HG03025 (cell line): ENCODE measurements at regions not wholly inside any gene's neighbourhood (a gene's known extent, or its start where the extent isn't known, plus 50 kb on each side); places are given as distances from the start of the nearest gene placed in this dataset.
"Not testable (repeated sequence)": the region's sequence is repeated elsewhere in the genome, so short reads cannot be mapped to it uniquely, and the experiment has no call there.

Experiments
- ATAC-seq: cut with Tn5 transposase; IDR thresholded peaks from one replicate; pipeline ENCODE4 v1.9.1; 2021; ENCODE audit warnings: mild to moderate bottlenecking, moderate library complexity; ENCODE audit not compliant: unreplicated experiment, low FRiP score

DNA sequence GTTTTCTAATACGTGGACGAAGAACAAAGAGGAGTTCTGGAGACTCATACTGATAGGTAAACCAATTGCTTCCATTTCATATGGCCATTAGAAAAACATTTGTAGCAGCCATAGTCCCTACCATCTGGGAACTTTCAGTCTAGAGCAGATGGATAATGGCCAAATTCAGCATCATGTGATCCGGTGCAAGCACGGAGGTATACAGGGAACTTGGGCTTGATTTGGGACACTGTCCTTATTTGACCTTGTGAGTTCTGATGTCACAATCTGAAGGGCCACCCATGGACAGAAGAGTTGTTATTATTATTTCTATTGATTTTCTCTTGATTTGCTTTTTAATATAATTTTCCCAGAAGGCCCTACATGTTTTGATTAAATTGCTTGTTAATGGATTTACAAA lies 154.6 kb upstream of the ZNF267 start:
- no peak for ATAC-seq

GRCh38 chr16:31727553-31727952 lies 146.1 kb upstream of the ZNF267 start:
- ATAC-seq, result no peak

- ATAC-seq, result no peak
These were observed 139.3 kb upstream of the ZNF267 start for GRCh38 chr16:31734265-31734664.

GRCh38 chr16:31745098-31745497 lies 128.5 kb upstream of the ZNF267 start:
- not testable (repeated sequence) for ATAC-seq

DNA sequence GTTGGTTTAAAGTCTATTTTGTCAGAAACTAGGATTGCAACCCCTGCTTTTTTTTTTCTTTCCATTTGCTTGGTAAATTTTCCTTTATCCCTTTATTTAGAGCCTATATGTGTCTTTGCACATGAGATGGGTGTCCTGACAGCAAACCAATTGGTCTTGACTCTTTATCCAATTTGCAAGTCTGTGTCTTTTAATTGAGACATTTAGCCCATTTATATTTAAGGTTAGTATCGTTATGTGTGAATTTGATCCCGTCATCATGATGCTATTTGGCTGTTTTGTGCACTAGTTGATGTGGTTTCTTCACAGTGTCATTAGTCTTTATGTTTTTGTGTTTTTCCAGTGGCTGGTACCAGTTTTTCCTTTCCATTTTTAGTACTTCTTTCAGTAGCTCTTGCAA lies 127.7 kb upstream of the ZNF267 start:
- ATAC-seq, result no peak

GRCh38 chr16:31754998-31755615 lies 118.5 kb upstream of the ZNF267 start:
- no peak for ATAC-seq

GRCh38 chr16:31764103-31764502 lies 109.5 kb upstream of the ZNF267 start:
- no peak for ATAC-seq

DNA sequence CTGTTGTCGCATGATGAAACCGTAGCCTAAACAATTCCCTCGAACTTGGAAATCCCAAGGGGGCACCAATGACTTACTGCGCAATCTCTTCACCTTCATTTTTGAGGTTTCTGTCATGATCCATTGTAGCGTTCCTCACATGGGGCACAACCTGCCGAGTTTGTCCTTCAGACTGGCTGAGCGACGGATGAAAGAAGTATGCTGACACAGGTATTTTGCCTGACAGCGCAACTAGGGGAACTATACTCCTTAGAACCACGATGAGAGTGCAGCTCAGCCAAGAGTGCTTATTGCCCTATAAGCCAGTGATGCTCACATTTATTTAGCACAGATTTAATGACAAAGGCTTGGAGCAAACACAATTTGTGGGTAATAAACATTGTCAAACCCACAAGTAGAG lies 106.3 kb upstream of the ZNF267 start:
- no peak for ATAC-seq

DNA sequence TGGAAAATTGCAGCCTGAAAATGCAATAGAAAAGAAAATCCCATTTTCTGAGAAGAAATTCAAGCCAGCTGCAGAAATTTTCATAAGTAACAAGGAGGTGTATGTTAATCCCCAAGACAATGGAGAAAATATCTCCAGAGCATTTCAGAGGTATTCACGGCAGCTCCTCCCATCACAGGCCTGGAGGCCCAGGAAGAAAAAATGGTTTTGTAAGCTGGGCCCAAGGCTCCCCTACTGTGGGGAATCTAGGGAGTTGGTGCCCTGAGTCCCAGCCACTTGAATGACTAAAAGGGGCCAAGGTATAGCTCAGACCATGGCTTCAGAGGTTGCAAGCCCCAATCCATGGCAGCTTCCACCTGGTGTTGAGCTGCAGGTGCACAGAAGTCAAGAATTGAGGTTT lies 93.3 kb upstream of the ZNF267 start:
- no peak for ATAC-seq

DNA sequence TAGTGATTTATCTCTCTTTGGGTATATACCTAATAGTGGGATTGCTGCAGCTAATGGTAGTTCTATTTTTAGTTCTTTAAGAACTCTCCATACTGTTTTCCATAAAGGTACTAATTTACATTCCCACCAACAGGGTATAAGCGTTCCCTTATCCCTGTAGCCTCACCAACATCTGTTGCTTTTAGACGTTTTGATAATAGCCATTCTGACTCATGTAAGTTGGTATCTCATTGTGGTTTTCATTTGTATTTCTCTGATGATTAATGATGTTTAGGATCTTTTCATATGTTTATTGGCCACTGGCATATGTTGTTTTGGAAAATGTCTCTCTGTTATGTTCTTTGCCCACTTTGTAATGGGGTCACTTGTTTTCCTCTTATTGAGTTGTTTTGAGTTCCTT lies 88.5 kb upstream of the ZNF267 start:
- no peak for ATAC-seq

DNA sequence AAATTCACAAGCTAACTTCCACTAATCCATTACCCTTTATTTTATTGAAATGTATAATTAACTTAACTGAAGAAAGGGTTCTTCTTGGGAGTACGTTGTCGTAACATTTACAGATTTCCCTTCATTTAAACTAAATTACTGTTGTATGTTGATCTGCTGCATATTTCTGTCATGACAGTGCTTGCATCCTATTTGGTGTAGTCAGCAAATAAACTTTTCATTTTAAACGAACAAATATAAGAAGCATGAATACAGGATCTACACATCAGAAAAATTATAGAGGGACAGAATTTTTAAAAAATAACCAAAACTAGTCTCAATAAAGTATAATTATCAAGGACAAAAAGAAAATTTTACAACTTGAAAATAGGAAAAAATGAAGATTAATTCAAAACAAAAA lies 66.5 kb upstream of the ZNF267 start:
- no peak for ATAC-seq

GRCh38 chr16:31810863-31811262 lies 62.7 kb upstream of the ZNF267 start:
- ATAC-seq, result no peak

DNA sequence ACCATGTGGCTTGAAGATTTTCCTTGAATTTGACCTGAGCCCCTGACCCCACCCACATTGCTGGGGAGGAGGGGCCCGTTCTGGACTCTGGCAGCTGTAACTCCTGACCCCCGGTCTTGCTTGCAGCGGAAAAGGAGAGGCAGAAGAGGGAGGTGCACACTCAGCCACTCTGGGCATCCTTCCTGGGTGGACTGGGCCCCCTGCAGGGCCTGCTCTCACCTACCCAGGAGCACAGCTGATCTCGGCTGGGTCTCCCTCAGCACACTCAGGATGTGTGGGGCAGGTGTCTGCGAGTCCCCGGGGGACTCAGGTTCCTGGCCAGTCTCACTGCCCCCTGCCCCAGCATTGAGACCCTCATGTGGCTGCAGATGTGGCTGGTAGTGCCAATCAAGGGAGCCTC lies 57.5 kb upstream of the ZNF267 start:
- not testable (repeated sequence) for ATAC-seq

DNA sequence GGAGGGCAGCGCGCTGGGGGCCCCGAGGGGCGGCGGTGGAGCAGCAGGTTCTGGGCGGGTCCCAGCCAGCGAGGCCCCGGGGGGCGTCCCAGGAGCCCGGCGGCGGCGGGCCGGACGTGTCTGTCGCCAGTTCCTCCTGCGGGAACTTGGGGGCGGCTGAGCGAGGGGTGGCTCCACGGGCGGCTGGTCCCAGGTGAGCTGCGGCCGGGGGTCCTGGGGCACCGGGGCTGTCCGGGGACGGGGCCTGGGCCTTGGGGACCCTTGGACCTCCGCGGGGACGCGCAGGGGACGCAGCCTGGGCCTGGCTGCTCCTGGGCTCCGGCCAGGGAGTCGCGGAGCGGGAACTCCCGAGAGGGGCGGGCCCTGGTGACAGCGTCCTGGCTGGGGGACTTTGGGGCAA lies 54.2 kb upstream of the ZNF267 start:
- no peak for ATAC-seq

DNA sequence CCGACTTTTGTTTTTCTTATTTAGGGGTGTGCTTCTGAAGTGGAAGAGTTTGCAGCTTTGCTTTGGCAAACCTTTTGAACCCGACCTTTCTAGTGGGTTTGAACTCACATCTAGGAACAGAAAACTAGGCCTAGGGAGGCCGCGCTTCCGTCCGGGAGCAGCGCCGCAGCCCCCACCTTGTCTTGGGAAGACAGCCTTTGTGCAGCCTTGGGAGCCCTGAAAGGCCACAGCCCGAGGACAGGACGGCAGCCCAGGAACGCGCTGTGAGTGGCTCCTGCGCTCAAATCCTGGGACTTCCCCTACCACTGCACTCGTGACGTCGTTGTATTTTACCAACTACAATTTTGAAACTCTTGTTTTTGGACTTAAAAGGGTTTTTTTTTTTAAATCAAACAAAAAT lies 53.7 kb upstream of the ZNF267 start:
- ATAC-seq, result no peak
